Endothelial cell of umbilical vein (primary cell): ENCODE measurements at regions not wholly inside any gene's neighbourhood (a gene's known extent, or its start where the extent isn't known, plus 50 kb on each side); places are given as distances from the start of the nearest gene placed in this dataset.

ENCODE experiments used
- BruUV-seq: library from RNA; stranded (reverse); fragments of 400-500 nt; replicated peaks from 2 replicates; lab custom pipeline; 2021; lab: Mats Ljungman, UMichigan
- CTCF ChIA-PET: fragments of 300-600, 350-600 bp; sonication (Branson Sonifier 250); formaldehyde crosslinking; loops from one replicate; lab custom pipeline; 2021; ENCODE audit warnings: antibody characterized with exemption, inconsistent platforms; lab: Charles Lee
- POLR2A ChIA-PET: fragments of 300-600, 350-600 bp; sonication (Branson Sonifier 250); formaldehyde crosslinking; loops from one replicate; lab custom pipeline; 2021; ENCODE audit warnings: antibody characterized with exemption, inconsistent platforms; lab: Charles Lee
- DNase-seq: peaks from one replicate; pipeline ENCODE4 v3.0.0-alpha.2; 2011; ENCODE audit warnings: low read depth, low spot score
- FAIRE-seq: peaks from 2 replicates; lab custom pipeline; 2011; peaks lifted over from hg19 to GRCh38; lab: Jason Lieb, UNC
- H2AFZ ChIP-seq: 2 replicates; pipeline ENCODE4 v1.6.0; 2012; ENCODE audit warnings: low read depth, low read length, control low read depth, inconsistent platforms
- H3K27ac ChIP-seq: 2 replicates; pipeline ENCODE4 v1.5.1; 2011; ENCODE audit warnings: low read depth, mild to moderate bottlenecking, control low read depth, low read length, moderate library complexity; ENCODE audit not compliant: insufficient read depth
- H3K27me3 ChIP-seq, 2 experiments: 2 replicates each; pipeline versions ENCODE4 v1.6.0 to v1.6.1; 2011; ENCODE audit warnings: low read length in 2 of 2, mixed read lengths in 1 of 2; ENCODE audit not compliant: control insufficient read depth in 2 of 2, insufficient read depth in 2 of 2
- H3K36me3 ChIP-seq, 2 experiments: 2 replicates in 1 of 2; 3 replicates in 1 of 2; pipeline ENCODE4 v1.5.1; 2011; ENCODE audit warnings: low read length in 2 of 2, mild to moderate bottlenecking in 1 of 2, moderate library complexity in 1 of 2; ENCODE audit not compliant: control insufficient read depth in 2 of 2, insufficient read depth in 2 of 2; ENCODE audit errors: extremely low read depth in 1 of 2
- H3K4me1 ChIP-seq: 3 replicates; pipeline ENCODE4 v1.5.1; 2011; ENCODE audit warnings: mild to moderate bottlenecking, low read length; ENCODE audit not compliant: control insufficient read depth, insufficient read depth; ENCODE audit errors: extremely low read depth
- H3K4me2 ChIP-seq: 2 replicates; pipeline ENCODE4 v1.6.1; 2011; ENCODE audit warnings: low read length, control low read depth, mixed read lengths; ENCODE audit not compliant: insufficient read depth
- H3K4me3 ChIP-seq, 3 experiments: fragments of 200-600 bp in 1 of 3; sonication (generic), shearing (Covaris generic) in 1 of 3; replicated peaks in 1 of 3; 2 replicates each; pipeline ENCODE4 v1.5.1; 2011 to 2016; ENCODE audit warnings: control low read depth in 3 of 3, low read length in 3 of 3, mild to moderate bottlenecking in 2 of 3, inconsistent platforms in 1 of 3, low read depth in 1 of 3, moderate library complexity in 1 of 3; ENCODE audit not compliant: insufficient read depth in 1 of 3
- H3K79me2 ChIP-seq: 2 replicates; pipeline ENCODE4 v1.6.0; 2012; ENCODE audit warnings: low read length, inconsistent platforms; ENCODE audit not compliant: control insufficient read depth, insufficient read depth
- H3K9ac ChIP-seq: replicated peaks from 2 replicates; pipeline ENCODE3; 2011; ENCODE audit warnings: low read length, control low read depth; ENCODE audit not compliant: insufficient read depth; ENCODE audit errors: extremely low read depth
- H3K9me1 ChIP-seq: replicated peaks from 3 replicates; pipeline ENCODE4 v1.6.0; 2011; ENCODE audit warnings: mild to moderate bottlenecking, low read length; ENCODE audit not compliant: control insufficient read depth, insufficient read depth; ENCODE audit errors: extremely low read depth
- H3K9me3 ChIP-seq: replicated peaks from 2 replicates; pipeline ENCODE4 v1.5.1; 2012; ENCODE audit warnings: low read length, inconsistent platforms; ENCODE audit not compliant: control insufficient read depth, insufficient read depth
- H4K20me1 ChIP-seq: replicated peaks from 2 replicates; pipeline ENCODE3; 2011; ENCODE audit warnings: mild to moderate bottlenecking, low read length; ENCODE audit not compliant: control insufficient read depth, insufficient read depth; ENCODE audit errors: extremely low read depth
- CTCF ChIP-seq, 2 donors: IDR thresholded peaks; 1 replicate in 1 of 2; 2 replicates in 1 of 2; pipeline ENCODE4 v1.5.1; 2011; ENCODE audit warnings: low read length in 2 of 2, mild to moderate bottlenecking in 2 of 2, moderate library complexity in 2 of 2, control low read depth in 1 of 2, inconsistent platforms in 1 of 2, low read depth in 1 of 2; ENCODE audit not compliant: insufficient read depth in 1 of 2; ENCODE audit errors: extremely low read depth in 1 of 2
- EZH2 ChIP-seq: IDR thresholded peaks from 2 replicates; pipeline ENCODE4 v1.6.1; 2012; ENCODE audit warnings: borderline replicate concordance, low read depth, mild to moderate bottlenecking, moderate library complexity, low read length, inconsistent platforms; ENCODE audit not compliant: severe bottlenecking
- FOS ChIP-seq: IDR thresholded peaks from 2 replicates; pipeline ENCODE4 v1.6.1; 2011; ENCODE audit warnings: mild to moderate bottlenecking, low read length, moderate library complexity, borderline replicate concordance; ENCODE audit not compliant: insufficient read depth
- GATA2 ChIP-seq: IDR thresholded peaks from 2 replicates; pipeline ENCODE4 v1.7.0; 2011; ENCODE audit warnings: low read depth, mild to moderate bottlenecking, moderate library complexity, mixed read lengths, low read length; ENCODE audit not compliant: insufficient read length, insufficient read depth
- JUN ChIP-seq: IDR thresholded peaks from 2 replicates; pipeline ENCODE4 v1.6.1; 2011; ENCODE audit warnings: borderline replicate concordance, low read depth; ENCODE audit not compliant: insufficient read length, insufficient read depth
- MAX ChIP-seq: IDR thresholded peaks from 2 replicates; pipeline ENCODE4 v1.6.1; 2011; ENCODE audit not compliant: insufficient read depth, insufficient read length
- MYC ChIP-seq: IDR thresholded peaks from one replicate; pipeline ENCODE4 v1.6.1; 2011; ENCODE audit warnings: mild to moderate bottlenecking, low read depth, low read length
- POLR2A ChIP-seq: IDR thresholded peaks from 2 replicates; pipeline ENCODE4 v1.6.1; 2012; ENCODE audit warnings: low read depth, mild to moderate bottlenecking, control low read depth, low read length
- POLR2AphosphoS5 ChIP-seq: IDR thresholded peaks from 2 replicates; pipeline ENCODE4 v1.6.1; 2012; ENCODE audit warnings: low read depth, mild to moderate bottlenecking, control low read depth, low read length, moderate library complexity; ENCODE audit not compliant: insufficient read depth
- dilution Hi-C: fragments of 300-500 bp; cut with MboI; formaldehyde crosslinking; loops from one replicate; pipeline ENCODE4 v1.15.0; 2019; ENCODE audit warnings: low sequenced_read_pairs; ENCODE audit not compliant: extremely low pct_ligation_motif_present
- intact Hi-C: fragments of 100-400 bp; cut with micrococcal nuclease; formaldehyde crosslinking; loops from one replicate; pipeline ENCODE4 v1.10.0; 2022

- no peaks in the 10 kb centered on the region for H3K36me3 ChIP-seq
- TF ChIP-seq EZH2 (no peak), POLR2AphosphoS5 (no peak), GATA2 (no peak), JUN (no peak), CTCF (IDR thresholded peaks at IDR 0.05; ENCODE audit: extremely low read depth in 1 of 2, insufficient read depth in 1 of 2, low read depth in 1 of 2, low read length in 2 of 2) (no peak), MYC (no peak), FOS (no peak), POLR2A (no peak), MAX (no peak)
- intact Hi-C loops = no loop called here
- H3K27me3 ChIP-seq = peaks cover 0 to 2% of the 10 kb centered on the region in 2 experiments
- no peaks in the 10 kb centered on the region for H3K4me1 ChIP-seq
- H3K9me3 ChIP-seq = no peaks in the 10 kb centered on the region
- H4K20me1 ChIP-seq = no peaks in the 10 kb centered on the region
- H3K9ac ChIP-seq = no peak overlapping the region
- no peak overlapping the region for H3K4me3 ChIP-seq
- H3K79me2 ChIP-seq = no peaks in the 10 kb centered on the region
- no peak overlapping the region for H3K4me2 ChIP-seq
- no peak overlapping the region for H2AFZ ChIP-seq
- FAIRE-seq (no peak), DNase-seq (no peak)
- no TSS peak for BruUV-seq
- dilution Hi-C loops = no loop called here
- H3K27ac ChIP-seq = no peak overlapping the region
- CTCF ChIA-PET = interaction anchor here (1.4 kb wide), 1 partner anchor 134 kb away, joined by 3 read pairs; no protein-coding TSS in a partner anchor
- no peaks in the 10 kb centered on the region for H3K9me1 ChIP-seq
- POLR2A ChIA-PET = no interaction called here
Observed at GRCh38 chr5:54656261-54656728, 138.7 kb downstream of the SNX18 start.
